Fibroblast of upper back skin (primary cell): ENCODE measurements at regions not wholly inside any gene's neighbourhood (a gene's known extent, or its start where the extent isn't known, plus 50 kb on each side); places are given as distances from the start of the nearest gene placed in this dataset.

Source experiments
- DNase-seq: peaks from one replicate; pipeline ENCODE4 v3.0.0-alpha.2; 2013

- peak; percentile 91 for DNase-seq
Observed at GRCh38 chr3:159804726-159805410, 183.8 kb upstream of the IL12A start.

- no peak for DNase-seq
Observed at GRCh38 chr3:159805411-159805772, 183.2 kb upstream of the IL12A start.

- DNase-seq: peak; percentile 26
Observed at GRCh38 chr3:159806412-159806811, 182.2 kb upstream of the IL12A start.

GRCh38 chr3:159807137-159808040 is 181.2 kb upstream of the IL12A start:
- no peak for DNase-seq

GRCh38 chr3:159813822-159814531 is 174.7 kb upstream of the IL12A start:
- no peak for DNase-seq

GRCh38 chr3:159816512-159816911 is 172.1 kb upstream of the IL12A start:
- DNase-seq: no peak

GRCh38 chr3:159817126-159817525 is 171.5 kb upstream of the IL12A start:
- no peak for DNase-seq

GRCh38 chr3:159817571-159817970 is 171.1 kb upstream of the IL12A start:
- DNase-seq: no peak

GRCh38 chr3:159818399-159818798 is 170.2 kb upstream of the IL12A start:
- DNase-seq: no peak

GRCh38 chr3:159818997-159819500 is 169.6 kb upstream of the IL12A start:
- no peak for DNase-seq

GRCh38 chr3:159819676-159820075 is 169.0 kb upstream of the IL12A start:
- no peak for DNase-seq

GRCh38 chr3:159821110-159821509 is 167.5 kb upstream of the IL12A start:
- DNase-seq: peak; percentile 25

GRCh38 chr3:159821736-159822135 is 166.9 kb upstream of the IL12A start:
- DNase-seq: no peak

GRCh38 chr3:159823780-159824179 is 164.9 kb upstream of the IL12A start:
- DNase-seq: no peak

- peak; percentile 90 for DNase-seq
Observed at GRCh38 chr3:159824333-159824732, 164.3 kb upstream of the IL12A start.

- DNase-seq: no peak
Observed at GRCh38 chr3:159825216-159825854, 163.3 kb upstream of the IL12A start.

GRCh38 chr3:159828542-159828943 is 160.1 kb upstream of the IL12A start:
- DNase-seq: peak; percentile 69

- no peak for DNase-seq
Observed at GRCh38 chr3:159829056-159829455, 159.6 kb upstream of the IL12A start.

GRCh38 chr3:159829539-159830227 is 159.0 kb upstream of the IL12A start:
- DNase-seq: peak; percentile 62

GRCh38 chr3:159830523-159831154 is 158.0 kb upstream of the IL12A start:
- peak; percentile 42 for DNase-seq

- DNase-seq: no peak
Observed at GRCh38 chr3:159831466-159831865, 157.2 kb upstream of the IL12A start.

- no peak for DNase-seq
Observed at GRCh38 chr3:159832024-159832423, 156.6 kb upstream of the IL12A start.
